Left lung (tissue), 4 donors: ENCODE measurements at regions not wholly inside any gene's neighbourhood (a gene's known extent, or its start where the extent isn't known, plus 50 kb on each side); places are given as distances from the start of the nearest gene placed in this dataset.

Experiments
- ATAC-seq: fragments of 200-7000 bp; cut with Tn5 transposase; one replicate; pipeline ENCODE4 v1.9.1; 2020; ENCODE audit warnings: moderate library complexity
- DNase-seq, 4 donors: peaks; one replicate each; pipeline ENCODE4 v3.0.0-alpha.2; 2013 to 2020
- H3K27ac ChIP-seq, 2 donors: fragments of 200-600 bp; sonication (generic) in 1 of 2; one replicate each; pipeline versions ENCODE4 v1.5.0 to v1.8.0; 2020 to 2021
- H3K27me3 ChIP-seq, 2 donors: fragments of 200-600 bp; sonication (generic) in 1 of 2; one replicate each; pipeline versions ENCODE4 v1.5.0 to v1.8.0; 2020 to 2021
- H3K36me3 ChIP-seq, 2 donors: fragments of 200-600 bp; sonication (generic) in 1 of 2; one replicate each; pipeline versions ENCODE4 v1.5.0 to v1.8.0; 2020 to 2021
- H3K4me1 ChIP-seq, 2 donors: fragments of 200-600 bp; one replicate each; pipeline ENCODE4 v1.8.0; 2021
- H3K4me3 ChIP-seq, 2 donors: fragments of 200-600 bp; sonication (generic) in 1 of 2; one replicate each; pipeline versions ENCODE4 v1.5.0 to v1.8.0; 2020 to 2021; ENCODE audit warnings: mild to moderate bottlenecking in 1 of 2
- H3K9me3 ChIP-seq, 2 donors: fragments of 200-600 bp; sonication (generic) in 1 of 2; one replicate each; pipeline versions ENCODE4 v1.5.0 to v1.8.0; 2020 to 2021
- CTCF ChIP-seq, 2 donors: fragments of 200-600 bp; sonication (generic) in 1 of 2; IDR thresholded peaks; one replicate each; pipeline versions ENCODE4 v1.5.0 to v1.8.0; 2021; ENCODE audit warnings: antibody characterized with exemption in 2 of 2
- intact Hi-C, 2 donors: fragments of 100-400 bp; cut with DNase I; formaldehyde crosslinking; loops; one replicate each; pipeline versions ENCODE4 v1.11.2 to v1.14.2; 2022
- donor health status: DM: no; HTN: yes; CAD: no.
- donor health status: DM: no; HTN: no; CAD: no.

- ATAC-seq = peak; percentile 61
- Histone ChIP-seq H3K27ac (no peak overlapping the region), H3K9me3 (no peaks in the 10 kb centered on the region), H3K36me3 (no peaks in the 10 kb centered on the region), H3K4me1 (peaks cover 0 to 5% of the 10 kb centered on the region in 2 donors), H3K27me3 (no peaks in the 10 kb centered on the region), H3K4me3 (no peak overlapping the region)
- intact Hi-C loops = loop anchor here in 1 of 2 donors (10.0 kb wide), 1 partner anchor 630 kb away; the partner anchor contains the start of gene LMO4
- no peak for DNase-seq
- TF ChIP-seq CTCF (IDR thresholded peaks at IDR 0.05) = no peak
Measured at GRCh38 chr1:87955038-87955437, 626.4 kb downstream of the LMO4 start.

DNA sequence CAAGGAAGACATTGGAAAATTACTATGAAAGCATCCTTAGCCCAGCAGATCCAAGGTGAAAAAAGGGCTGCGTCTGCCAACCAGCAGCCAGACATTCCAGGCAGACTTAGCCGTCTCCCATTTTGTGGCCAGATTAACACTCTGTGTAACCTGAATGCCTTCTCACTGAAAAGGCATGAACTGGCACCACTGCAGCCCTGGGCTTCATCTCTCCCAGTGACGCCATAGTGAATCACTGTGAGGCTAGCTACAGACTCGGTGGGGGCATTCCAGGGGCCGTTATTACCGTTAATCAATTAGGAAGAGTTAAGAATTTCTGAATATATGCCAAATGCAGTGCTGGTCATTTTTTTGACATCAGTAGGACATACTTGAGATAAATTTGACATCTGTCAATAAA, 627.4 kb downstream of the LMO4 start:
- DNase-seq = no peak

DNA sequence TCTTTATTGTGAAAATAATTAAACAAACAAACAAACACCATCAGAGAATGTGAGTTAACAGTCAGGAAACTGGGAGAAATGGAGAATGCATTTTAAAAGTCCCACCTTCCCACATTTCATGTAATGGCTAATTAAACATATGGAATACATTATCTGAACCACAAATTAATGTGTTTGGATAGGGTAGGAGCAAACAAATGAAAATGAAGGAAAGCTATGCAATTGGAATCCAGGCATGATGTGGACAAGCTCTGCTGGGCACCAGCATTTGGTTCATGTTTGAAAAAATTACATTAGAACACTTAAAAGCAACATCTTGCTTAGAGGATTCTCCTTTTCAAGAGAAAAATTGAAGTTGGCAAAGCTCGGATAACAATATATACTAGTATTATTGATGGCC, 628.1 kb downstream of the LMO4 start:
- TF ChIP-seq CTCF (IDR thresholded peaks at IDR 0.05) = no peak
- Histone ChIP-seq H3K27ac (no peak overlapping the region), H3K4me3 (no peak overlapping the region), H3K36me3 (no peaks in the 10 kb centered on the region), H3K27me3 (no peaks in the 10 kb centered on the region), H3K4me1 (peaks cover 0 to 5% of the 10 kb centered on the region in 2 donors), H3K9me3 (no peaks in the 10 kb centered on the region)
- DNase-seq (no peak), ATAC-seq (no peak)
- intact Hi-C loops = loop anchor here in 1 of 2 donors (10.0 kb wide), 1 partner anchor 632 kb away; the partner anchor contains the start of gene LMO4

More for the DNA sequence above, 627.4 kb downstream of the LMO4 start:
- intact Hi-C loops = loop anchor here in 1 of 2 donors (10.0 kb wide), 1 partner anchor 631 kb away; the partner anchor contains the start of gene LMO4
- H3K4me1 ChIP-seq = peaks cover 0 to 5% of the 10 kb centered on the region in 2 donors
- peak; percentile 40 for ATAC-seq
- H3K36me3 ChIP-seq = no peaks in the 10 kb centered on the region
- no peak for TF ChIP-seq CTCF (IDR thresholded peaks at IDR 0.05)
- H3K9me3 ChIP-seq = no peaks in the 10 kb centered on the region
- H3K27me3 ChIP-seq = no peaks in the 10 kb centered on the region
- H3K27ac ChIP-seq = no peak overlapping the region
- no peak overlapping the region for H3K4me3 ChIP-seq

GRCh38 chr1:87957331-87957730, 628.7 kb downstream of the LMO4 start:
- no peak for TF ChIP-seq CTCF (IDR thresholded peaks at IDR 0.05)
- intact Hi-C loops = loop anchor here in 1 of 2 donors (10.0 kb wide), 1 partner anchor 633 kb away; the partner anchor contains the start of gene LMO4
- no peak for DNase-seq

GRCh38 chr1:87958201-87958600, 629.5 kb downstream of the LMO4 start:
- no peaks in the 10 kb centered on the region for H3K36me3 ChIP-seq
- no peak overlapping the region for H3K27ac ChIP-seq
- TF ChIP-seq CTCF (IDR thresholded peaks at IDR 0.05) = no peak
- H3K27me3 ChIP-seq = no peaks in the 10 kb centered on the region
- no peak overlapping the region for H3K4me3 ChIP-seq
- H3K9me3 ChIP-seq = no peaks in the 10 kb centered on the region
- peaks cover 0 to 5% of the 10 kb centered on the region in 2 donors for H3K4me1 ChIP-seq
- DNase-seq = no peak
- no peak for ATAC-seq
- intact Hi-C loops = loop anchor here in 1 of 2 donors (10.0 kb wide), 1 partner anchor 633 kb away; the partner anchor contains the start of gene LMO4

More at GRCh38 chr1:87957331-87957730, 628.7 kb downstream of the LMO4 start:
- no peak for ATAC-seq
- no peaks in the 10 kb centered on the region for H3K36me3 ChIP-seq
- no peak overlapping the region for H3K27ac ChIP-seq
- peaks cover 0 to 5% of the 10 kb centered on the region in 2 donors for H3K4me1 ChIP-seq
- H3K4me3 ChIP-seq = no peak overlapping the region
- no peaks in the 10 kb centered on the region for H3K27me3 ChIP-seq
- no peaks in the 10 kb centered on the region for H3K9me3 ChIP-seq
